GM21447 (cell line): ENCODE measurements at regions not wholly inside any gene's neighbourhood (a gene's known extent, or its start where the extent isn't known, plus 50 kb on each side); places are given as distances from the start of the nearest gene placed in this dataset.
"Not testable (repeated sequence)": the region's sequence is repeated elsewhere in the genome, so short reads cannot be mapped to it uniquely, and the experiment has no call there.

Source experiments
- ATAC-seq: cut with Tn5 transposase; IDR thresholded peaks from one replicate; pipeline ENCODE4 v1.9.1; 2021; ENCODE audit not compliant: unreplicated experiment

GRCh38 chr6:27593200-27593818 is 120.4 kb upstream of the ZNF184 start:
- ATAC-seq = peak; percentile 7

DNA sequence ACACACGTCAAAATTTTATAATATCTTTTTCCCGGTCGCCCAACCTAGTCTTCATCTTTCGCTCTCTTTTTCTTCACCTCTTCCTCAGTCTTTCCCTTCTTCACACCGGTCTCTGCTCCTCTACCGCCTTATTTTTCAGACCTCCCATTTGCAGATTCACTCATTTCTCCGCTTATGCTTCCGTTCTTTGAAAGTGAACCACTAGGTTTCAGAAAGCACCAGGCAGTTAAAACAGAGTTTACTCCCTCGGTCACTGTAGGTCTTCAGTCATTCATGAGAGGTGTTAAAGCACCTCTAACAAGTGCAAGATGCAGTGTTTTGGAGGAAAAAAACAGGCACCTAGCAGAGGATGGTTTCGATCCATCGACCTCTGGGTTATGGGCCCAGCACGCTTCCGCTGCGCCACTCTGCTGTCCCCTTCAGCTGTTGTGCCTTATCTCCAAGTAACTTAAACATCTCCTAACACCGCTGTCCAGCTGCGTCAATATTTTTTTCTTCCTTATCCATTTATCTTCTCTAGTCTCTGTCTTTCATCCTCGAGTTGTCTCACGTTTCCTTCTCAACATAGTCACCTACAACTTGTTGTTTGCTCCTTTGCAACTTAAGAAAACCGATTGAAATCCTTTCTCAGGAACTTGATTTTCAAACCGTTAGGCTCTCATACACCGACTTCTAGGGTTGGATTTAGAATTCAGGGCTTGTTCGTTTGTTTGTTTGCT is 119.7 kb upstream of the ZNF184 start:
- ATAC-seq = peak; percentile 88

GRCh38 chr6:27591699-27592480 is 119.0 kb upstream of the ZNF184 start:
- ATAC-seq = no peak

DNA sequence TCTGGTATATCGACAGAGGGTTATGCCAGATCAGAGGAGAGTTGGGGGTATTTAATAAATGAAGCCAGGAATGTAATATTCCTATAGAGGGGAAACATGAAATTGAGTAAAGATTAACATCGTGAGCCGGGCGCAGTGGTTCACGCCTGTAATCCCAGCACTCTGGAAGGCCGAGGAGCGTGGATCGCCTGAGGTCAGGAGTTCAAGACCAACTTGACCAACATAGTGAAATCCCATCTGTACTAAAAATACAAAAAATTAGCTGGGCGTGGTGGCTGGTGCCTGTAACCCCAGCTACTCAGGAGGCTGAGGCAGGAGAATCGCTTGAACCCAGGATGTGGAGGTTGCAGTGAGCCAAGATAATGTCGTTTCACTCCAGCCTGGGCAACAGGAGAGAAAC is 112.4 kb upstream of the ZNF184 start:
- not testable (repeated sequence) for ATAC-seq

DNA sequence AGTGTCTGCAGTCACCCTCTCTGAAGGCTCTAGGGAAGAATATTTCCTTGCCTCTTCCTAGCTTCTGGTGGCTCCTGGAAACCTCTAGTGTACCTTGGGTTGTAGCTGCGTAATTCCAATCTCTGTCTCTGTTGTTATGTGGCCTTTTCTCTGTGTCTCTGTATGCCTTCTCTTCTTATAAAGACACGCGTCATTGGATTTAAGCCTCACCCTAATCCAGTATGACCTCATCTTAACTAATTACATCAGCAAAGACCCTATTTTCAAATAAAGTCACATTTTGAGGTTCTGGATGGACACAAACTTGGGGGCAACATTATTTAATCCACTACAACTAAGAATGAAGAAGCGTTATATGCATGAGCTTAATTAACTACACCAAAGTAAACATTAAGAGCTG is 111.4 kb upstream of the ZNF184 start:
- ATAC-seq = no peak

- no peak for ATAC-seq
These were observed 110.2 kb upstream of the ZNF184 start for GRCh38 chr6:27582928-27583725.

DNA sequence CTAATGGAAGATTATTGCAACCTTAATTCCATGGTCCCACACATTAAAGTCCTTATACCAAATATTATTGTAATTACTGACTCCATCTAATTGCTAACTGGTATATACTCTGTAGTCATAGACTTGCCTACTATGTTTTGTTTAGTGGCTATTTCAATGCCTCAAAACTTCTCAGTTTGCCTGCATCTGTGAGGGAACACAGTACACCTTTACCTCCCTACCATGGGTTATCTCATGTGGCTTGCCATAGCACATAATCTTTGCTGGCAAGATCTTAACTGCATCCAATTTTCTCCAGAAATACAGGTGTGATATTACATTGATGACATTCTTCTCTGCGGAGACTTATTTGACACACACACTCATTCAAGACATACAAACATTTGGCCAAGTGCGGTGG is 107.1 kb upstream of the ZNF184 start:
- no peak for ATAC-seq

- ATAC-seq = no peak
These were observed 105.0 kb upstream of the ZNF184 start for GRCh38 chr6:27577922-27578321.

DNA sequence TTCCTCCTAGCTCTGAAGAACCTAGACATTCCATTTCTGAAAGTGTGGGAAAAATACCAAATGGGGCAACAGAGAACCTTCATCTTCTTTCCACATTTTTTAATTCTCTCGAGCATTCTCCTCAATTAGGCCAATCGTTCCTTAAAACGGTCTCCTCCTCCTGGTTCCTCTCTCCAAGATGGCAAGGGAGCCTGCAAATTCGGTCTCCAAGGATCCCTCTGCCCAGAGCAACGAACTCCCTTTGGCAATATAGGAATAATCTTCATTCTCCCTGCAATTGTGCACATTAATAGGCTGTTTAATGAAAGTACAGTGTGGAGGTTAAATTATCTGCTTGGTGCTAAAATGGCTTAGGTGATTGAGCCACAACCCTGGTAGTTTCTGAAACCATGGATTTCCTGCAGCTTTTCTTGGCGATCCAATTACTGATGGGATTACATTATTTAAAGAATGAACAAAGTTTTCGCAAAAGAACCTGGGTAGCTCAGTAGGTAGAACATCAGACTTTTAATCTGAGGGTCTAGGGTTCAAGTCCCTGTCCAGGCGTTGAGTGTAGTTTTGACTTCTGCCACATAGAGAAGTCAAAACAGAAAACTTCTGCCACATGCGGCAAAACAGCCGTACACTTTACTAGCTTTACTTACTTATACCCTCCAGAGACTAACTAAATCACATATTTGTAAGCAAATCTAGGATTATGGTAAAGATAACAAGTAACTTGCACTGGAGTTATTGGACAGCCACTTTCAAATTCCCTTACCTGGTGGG is 102.9 kb upstream of the ZNF184 start:
- no peak for ATAC-seq

- no peak for ATAC-seq
These were observed 95.5 kb upstream of the ZNF184 start for GRCh38 chr6:27568226-27568897.

DNA sequence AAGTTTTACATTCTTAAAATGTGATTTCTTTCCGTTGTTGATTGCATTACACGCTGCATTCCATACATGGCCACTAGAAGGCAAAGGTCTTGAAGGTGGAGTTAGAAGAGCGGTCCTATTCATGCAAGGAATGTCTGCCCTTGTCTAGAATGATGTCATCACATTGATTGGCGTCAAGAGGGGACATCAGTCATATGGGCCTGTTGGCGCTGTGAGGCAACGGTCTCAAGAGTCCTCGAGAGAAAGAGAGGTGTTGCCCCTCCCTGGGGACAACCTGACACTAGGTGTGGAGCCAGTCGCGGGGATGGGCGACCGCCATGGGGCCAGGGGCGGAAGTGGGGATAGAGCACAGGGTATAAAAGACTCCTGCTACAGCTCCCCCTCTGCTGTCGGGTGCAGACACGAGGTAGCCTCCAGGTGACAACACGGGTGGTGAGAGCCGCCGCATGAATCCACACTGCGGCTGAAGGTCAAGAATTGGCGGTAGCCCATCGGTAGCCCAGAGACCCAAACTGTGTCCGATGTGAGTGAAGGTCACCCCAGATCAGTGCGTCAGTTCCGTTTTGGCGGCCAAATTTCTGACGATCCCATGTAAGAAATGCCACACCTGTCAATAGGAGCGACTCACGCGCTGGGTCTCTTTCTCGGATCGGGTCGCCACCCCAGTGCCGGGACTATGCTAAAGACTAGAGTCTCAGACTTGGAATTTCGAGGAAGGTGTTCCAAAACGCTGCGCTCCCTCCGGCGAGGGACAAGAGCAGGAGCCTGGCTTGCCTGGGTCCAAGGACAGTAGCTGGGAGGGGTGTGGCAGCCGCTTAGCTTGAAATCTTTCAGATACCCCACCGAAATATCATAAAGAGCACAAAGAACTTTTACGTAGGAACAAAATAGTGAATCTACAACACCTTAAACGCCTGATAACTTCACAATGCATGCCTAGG is 93.2 kb upstream of the ZNF184 start:
- no peak for ATAC-seq

GRCh38 chr6:27562027-27562410 is 89.1 kb upstream of the ZNF184 start:
- no peak for ATAC-seq

GRCh38 chr6:27558028-27558724 is 85.3 kb upstream of the ZNF184 start:
- ATAC-seq = no peak

GRCh38 chr6:27556406-27556805 is 83.5 kb upstream of the ZNF184 start:
- no peak for ATAC-seq

DNA sequence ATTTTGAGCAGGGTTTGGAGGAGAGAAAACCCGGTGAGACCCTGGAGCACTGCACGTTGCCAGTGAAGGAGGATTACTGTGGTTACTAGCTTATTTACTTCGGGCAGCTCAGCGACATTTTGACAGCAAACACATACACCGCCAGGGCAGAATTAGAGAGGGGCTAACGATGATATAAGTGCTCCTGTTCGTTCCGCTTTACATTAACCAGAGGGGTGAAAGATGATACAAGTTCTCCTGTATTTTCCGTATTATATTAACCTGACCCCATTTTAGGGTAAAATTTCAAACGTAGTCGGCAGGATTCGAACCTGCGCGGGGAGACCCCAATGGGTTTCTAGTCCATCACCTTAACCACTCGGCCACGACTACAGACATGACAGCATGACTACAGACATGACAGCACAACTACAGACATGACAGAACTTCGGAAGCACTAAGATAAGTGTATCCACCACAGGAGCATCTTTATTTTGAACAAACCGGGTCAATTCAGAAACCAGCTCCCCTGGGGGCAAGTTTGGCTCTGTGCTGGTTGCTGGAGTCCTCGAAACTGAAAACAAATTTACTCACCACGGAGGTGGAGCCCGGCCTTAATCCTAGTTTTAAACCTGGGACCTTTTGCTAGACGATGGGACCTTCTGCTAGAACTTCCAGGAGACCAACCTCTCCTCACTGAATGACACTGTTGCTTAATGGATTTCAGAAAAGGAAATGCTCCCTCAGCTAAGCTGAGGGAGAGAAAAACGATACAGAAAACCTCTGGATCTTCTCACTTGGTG is 80.4 kb upstream of the ZNF184 start:
- peak; percentile 78 for ATAC-seq

- ATAC-seq = no peak
These were observed 78.7 kb upstream of the ZNF184 start for GRCh38 chr6:27551607-27552006.

DNA sequence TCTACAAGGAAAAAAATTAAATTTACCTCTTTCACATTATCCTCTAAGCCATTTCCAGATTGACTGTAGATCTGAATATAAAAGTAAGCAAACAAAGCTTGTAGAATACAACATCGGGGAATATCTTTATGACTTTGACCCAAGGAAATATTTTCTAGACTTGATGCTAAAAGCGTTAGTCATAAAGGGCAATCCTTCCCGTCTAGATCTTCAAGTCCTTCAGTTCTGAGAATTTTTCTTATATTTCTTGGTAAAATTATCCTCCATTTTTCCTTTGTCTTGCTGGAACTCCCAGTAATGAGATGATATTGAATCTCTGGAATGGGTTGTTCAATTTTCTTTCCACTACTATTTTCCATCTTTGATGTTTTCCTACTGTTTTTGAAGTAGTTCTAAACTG is 77.8 kb upstream of the ZNF184 start:
- ATAC-seq = no peak

- ATAC-seq = not testable (repeated sequence)
These were observed 76.3 kb upstream of the ZNF184 start for GRCh38 chr6:27549241-27549598.
